ENCODE measurements at regions not wholly inside any gene's neighbourhood (a gene's known extent, or its start where the extent isn't known, plus 50 kb on each side); places are given as distances from the start of the nearest gene placed in this dataset.

DNA sequence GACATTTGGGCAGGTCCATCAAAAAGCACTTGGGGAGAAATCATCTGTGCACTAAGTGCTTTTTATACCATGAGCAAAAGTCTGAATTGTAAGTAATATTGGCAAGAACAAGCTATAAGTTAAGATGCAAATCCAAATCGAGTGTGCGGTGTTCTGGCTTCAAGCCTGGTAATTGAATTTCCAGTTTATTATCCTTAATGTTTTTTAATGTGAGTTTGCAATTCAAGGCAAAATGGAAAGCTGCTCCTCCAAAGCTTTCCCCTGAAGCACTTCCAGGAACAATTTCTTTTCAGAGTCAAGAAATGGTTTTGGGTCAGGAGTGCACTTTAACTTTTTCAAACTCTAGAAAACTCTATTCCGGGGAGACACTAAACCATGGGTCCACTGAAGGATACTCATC lies 445.7 kb downstream of the TOX3 start:
- H3K23ac ChIP-seq (ENCODE audit: low read depth, low read length): no peak overlapping the region
- in situ Hi-C loops (cut with MboI; ENCODE audit: low sequenced_read_pairs): no loop called here

More for the DNA sequence above, 445.7 kb downstream of the TOX3 start:
- Histone ChIP-seq H2BK120ac (ENCODE audit: low read depth, low read length) (no peak overlapping the region), H3K4me1 (ENCODE audit: control insufficient read depth, insufficient read depth, low read length) (no peaks in the 10 kb centered on the region), H2BK5ac (ENCODE audit: low read depth, low read length, poor library complexity, severe bottlenecking) (no peak overlapping the region), H4K5ac (ENCODE audit: low read depth, low read length) (no peak overlapping the region), H3K18ac (ENCODE audit: low read depth, low read length) (no peak overlapping the region), H2BK20ac (ENCODE audit: low read depth, low read length) (no peak overlapping the region), H3K4me2 (ENCODE audit: low read depth, low read length) (no peak overlapping the region), H3K4ac (ENCODE audit: low read depth, low read length) (no peak overlapping the region), H4K20me1 (ENCODE audit: insufficient read depth, low read length) (no peaks in the 10 kb centered on the region), H2BK15ac (ENCODE audit: low read depth, low read length) (no peak overlapping the region), H4K91ac (ENCODE audit: insufficient read depth, low read depth, low read length) (no peak overlapping the region), H3K4me3 (ENCODE audit: insufficient read depth, low read depth, low read length) (no peak overlapping the region), H3K9me1 (ENCODE audit: insufficient read depth, low read length) (no peaks in the 10 kb centered on the region), H3K27me3 (ENCODE audit: control insufficient read depth, insufficient read depth, low read length) (no peaks in the 10 kb centered on the region), H3K14ac (replicated peaks; ENCODE audit: low read depth, low read length) (no peak overlapping the region), H3K36me3 (ENCODE audit: control insufficient read depth, insufficient read depth, low read length) (no peaks in the 10 kb centered on the region), H3K27ac (ENCODE audit: insufficient read depth, low read length) (no peak overlapping the region), H3K9ac (ENCODE audit: low read depth, low read length) (no peak overlapping the region), H2AK9ac (replicated peaks; ENCODE audit: low read depth, low read length, poor library complexity) (no peak overlapping the region), H3K56ac (ENCODE audit: extremely low read depth, insufficient read depth, low read length) (no peak overlapping the region), H3K9me3 (ENCODE audit: control insufficient read depth, insufficient read depth, low read length) (no peaks in the 10 kb centered on the region), H3K79me1 (ENCODE audit: low read depth in 1 of 2, low read length in 2 of 2) (no peaks in the 10 kb centered on the region), H2AK5ac (ENCODE audit: low read depth, low read length) (no peak overlapping the region), H4K8ac (ENCODE audit: low read depth in 2 of 2, low read length in 2 of 2) (no peak overlapping the region), H2AFZ (replicated peaks; ENCODE audit: low read length, poor library complexity) (no peak overlapping the region)
- ATAC-seq (ENCODE audit: low read depth) (no peak), DNase-seq (no peak)
- BruUV-seq (replicated peaks): no TSS peak
- WGBS, 2 experiments (ENCODE audit: extremely low coverage in 2 of 2, insufficient read length in 1 of 2): no CpG with 5 or more reads among the region's 3 CpGs
- TF ChIP-seq MAFK (IDR thresholded peaks at IDR 0.05; ENCODE audit: low read depth, low read length): no peak
- dilution Hi-C loops (cut with HindIII; ENCODE audit: low sequenced_read_pairs, unreplicated experiment) (no loop called here), intact Hi-C loops (cut with micrococcal nuclease) (no loop called here)
- ChIA-PET CTCF (no interaction called here), POLR2A (ENCODE audit: unreplicated experiment) (no interaction called here)

Measured in IMR-90 (cell line).